ENCODE measurements at regions not wholly inside any gene's neighbourhood (a gene's known extent, or its start where the extent isn't known, plus 50 kb on each side); places are given as distances from the start of the nearest gene placed in this dataset.
A peak's percentile ranks its signal among the peaks of the same experiment; 100 is the strongest.

- no peak overlapping the region for H3K27ac ChIP-seq
- H3K27me3 ChIP-seq = no peaks in the 10 kb centered on the region
- H3K4me3 ChIP-seq = no peak overlapping the region
- no peak for ATAC-seq
- peak in 1 of 4 donors; percentile 7 for DNase-seq
- H3K36me3 ChIP-seq (replicated peaks in 1 of 2; ENCODE audit: insufficient read depth in 1 of 2, low read depth in 2 of 2) = no peaks in the 10 kb centered on the region
- no peaks in the 10 kb centered on the region for H3K9me3 ChIP-seq
- intact Hi-C loops (cut with DNase I) = no loop called here
- TF ChIP-seq, protein P1, sequence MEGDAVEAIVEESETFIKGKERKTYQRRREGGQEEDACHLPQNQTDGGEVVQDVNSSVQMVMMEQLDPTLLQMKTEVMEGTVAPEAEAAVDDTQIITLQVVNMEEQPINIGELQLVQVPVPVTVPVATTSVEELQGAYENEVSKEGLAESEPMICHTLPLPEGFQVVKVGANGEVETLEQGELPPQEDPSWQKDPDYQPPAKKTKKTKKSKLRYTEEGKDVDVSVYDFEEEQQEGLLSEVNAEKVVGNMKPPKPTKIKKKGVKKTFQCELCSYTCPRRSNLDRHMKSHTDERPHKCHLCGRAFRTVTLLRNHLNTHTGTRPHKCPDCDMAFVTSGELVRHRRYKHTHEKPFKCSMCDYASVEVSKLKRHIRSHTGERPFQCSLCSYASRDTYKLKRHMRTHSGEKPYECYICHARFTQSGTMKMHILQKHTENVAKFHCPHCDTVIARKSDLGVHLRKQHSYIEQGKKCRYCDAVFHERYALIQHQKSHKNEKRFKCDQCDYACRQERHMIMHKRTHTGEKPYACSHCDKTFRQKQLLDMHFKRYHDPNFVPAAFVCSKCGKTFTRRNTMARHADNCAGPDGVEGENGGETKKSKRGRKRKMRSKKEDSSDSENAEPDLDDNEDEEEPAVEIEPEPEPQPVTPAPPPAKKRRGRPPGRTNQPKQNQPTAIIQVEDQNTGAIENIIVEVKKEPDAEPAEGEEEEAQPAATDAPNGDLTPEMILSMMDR (IDR thresholded peaks at IDR 0.05) = no peak
- TF ChIP-seq POLR2A (IDR thresholded peaks at IDR 0.05) = no peak
- 54 to 55% methylated on average over 7 of the region's 7 CpGs for WGBS, 2 donors
- H3K4me1 ChIP-seq = no peaks in the 10 kb centered on the region
These were observed 469.6 kb downstream of the SI start for GRCh38 chr3:164608554-164609276.

DNA sequence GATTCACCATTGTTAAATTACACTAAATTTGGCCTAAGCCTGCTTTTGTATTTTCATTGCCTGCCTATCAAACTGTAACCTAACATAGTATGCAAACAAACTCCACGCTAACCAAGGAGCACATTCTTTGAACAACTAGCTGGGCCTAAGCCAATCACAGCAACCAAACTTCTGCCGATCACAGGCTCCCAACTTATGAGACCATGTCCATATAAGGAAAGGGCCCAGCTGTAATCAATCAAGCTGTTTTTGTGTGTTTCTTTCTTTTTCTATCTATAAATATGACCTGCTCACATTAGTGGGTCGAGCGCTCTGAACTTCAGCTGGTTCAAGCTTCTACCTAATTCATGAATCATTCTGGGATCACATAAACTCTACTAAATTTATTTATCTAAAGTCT is 473.6 kb downstream of the SI start:
- H3K36me3 ChIP-seq (replicated peaks in 1 of 2; ENCODE audit: insufficient read depth in 1 of 2, low read depth in 2 of 2) = no peaks in the 10 kb centered on the region
- ATAC-seq (no peak), DNase-seq (peak in 2 of 4 donors; percentile 6 to 10)
- WGBS, 2 donors = 46 to 50% methylated on average over 4 of the region's 4 CpGs
- H3K4me3 ChIP-seq = no peak overlapping the region
- no peaks in the 10 kb centered on the region for H3K9me3 ChIP-seq
- no peaks in the 10 kb centered on the region for H3K27me3 ChIP-seq
- no peak overlapping the region for H3K27ac ChIP-seq
- no peaks in the 10 kb centered on the region for H3K4me1 ChIP-seq
- intact Hi-C loops (cut with DNase I) = no loop called here
- no peak for TF ChIP-seq POLR2A (IDR thresholded peaks at IDR 0.05)
- TF ChIP-seq, protein P1 (IDR thresholded peaks at IDR 0.05) = no peak

DNA sequence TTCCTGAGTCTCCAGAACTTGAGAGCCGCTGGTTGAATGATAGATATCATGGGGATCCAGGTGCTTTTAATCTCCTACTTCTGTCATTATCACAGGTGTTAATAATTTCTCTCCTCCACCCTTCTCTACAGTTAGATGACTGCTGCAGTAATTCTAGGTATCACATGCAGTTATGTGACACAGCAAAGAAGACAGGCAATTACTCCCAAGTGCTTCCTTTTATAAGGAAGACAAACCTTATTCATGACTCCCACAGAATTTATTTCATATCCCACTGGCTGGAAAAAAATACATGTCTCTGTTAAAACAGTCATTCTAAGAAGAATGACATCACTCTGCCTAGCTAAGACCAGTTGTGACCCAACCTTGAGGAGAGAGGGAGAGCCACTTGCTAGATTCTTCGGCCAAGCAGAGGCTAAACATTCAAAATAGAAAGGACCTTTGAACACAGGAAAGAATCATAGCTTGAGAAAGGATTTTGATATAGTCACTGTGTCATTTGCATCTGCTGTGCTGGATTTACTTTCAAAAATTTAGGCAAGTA is 500.6 kb downstream of the SI start:
- no peak overlapping the region for H3K27ac ChIP-seq
- no peak for TF ChIP-seq POLR2A (IDR thresholded peaks at IDR 0.05)
- TF ChIP-seq, protein P1 (IDR thresholded peaks at IDR 0.05) = no peak
- intact Hi-C loops (cut with DNase I) = no loop called here
- no peak for ATAC-seq
- no peak overlapping the region for H3K4me3 ChIP-seq
- no peaks in the 10 kb centered on the region for H3K27me3 ChIP-seq
- H3K36me3 ChIP-seq (replicated peaks in 1 of 2; ENCODE audit: insufficient read depth in 1 of 2, low read depth in 2 of 2) = no peaks in the 10 kb centered on the region
- H3K9me3 ChIP-seq = no peaks in the 10 kb centered on the region
- DNase-seq = no peak
- H3K4me1 ChIP-seq = no peaks in the 10 kb centered on the region
- 84 to 92% methylated on average over 2 of the region's 2 CpGs for WGBS, 2 donors

GRCh38 chr3:164572436-164572835 is 505.9 kb downstream of the SI start:
- WGBS, 2 donors = 76 to 80% methylated on average over 4 of the region's 4 CpGs
- ATAC-seq = no peak

More at GRCh38 chr3:164572436-164572835, 505.9 kb downstream of the SI start:
- H3K27me3 ChIP-seq = no peaks in the 10 kb centered on the region
- no peak for DNase-seq
- intact Hi-C loops (cut with DNase I) = no loop called here
- no peaks in the 10 kb centered on the region for H3K9me3 ChIP-seq
- H3K4me3 ChIP-seq = no peak overlapping the region
- no peak for TF ChIP-seq POLR2A (IDR thresholded peaks at IDR 0.05)
- TF ChIP-seq, protein P1 (IDR thresholded peaks at IDR 0.05) = no peak
- H3K27ac ChIP-seq = no peak overlapping the region
- H3K4me1 ChIP-seq = no peaks in the 10 kb centered on the region
- no peaks in the 10 kb centered on the region for H3K36me3 ChIP-seq (replicated peaks in 1 of 2; ENCODE audit: insufficient read depth in 1 of 2, low read depth in 2 of 2)
